Gastroesophageal sphincter (tissue), 3 donors: ENCODE measurements at regions not wholly inside any gene's neighbourhood (a gene's known extent, or its start where the extent isn't known, plus 50 kb on each side); places are given as distances from the start of the nearest gene placed in this dataset.

ENCODE experiments used
- CTCF ChIP-seq, 4 experiments: fragments of 200-600 bp in 2 of 4; fragments of 450-650 bp in 2 of 4; sonication (generic) in 1 of 4; IDR thresholded peaks; one replicate each; pipeline ENCODE4 v1.5.1; 2017 to 2019; ENCODE audit warnings: antibody characterized with exemption in 4 of 4, mild to moderate bottlenecking in 2 of 4, moderate library complexity in 2 of 4
- POLR2AphosphoS5 ChIP-seq: sonication (generic); formaldehyde crosslinking; IDR thresholded peaks from one replicate; pipeline ENCODE4 v1.6.1; 2017; ENCODE audit warnings: antibody characterized with exemption

- TF ChIP-seq POLR2AphosphoS5 (no peak), CTCF (IDR thresholded peaks at IDR 0.05) (no peak)
These were observed 204.2 kb upstream of the GUCY1A2 start for GRCh38 chr11:107222431-107222830.
